HG03521 (cell line): ENCODE measurements at regions not wholly inside any gene's neighbourhood (a gene's known extent, or its start where the extent isn't known, plus 50 kb on each side); places are given as distances from the start of the nearest gene placed in this dataset.

Experiments
- ATAC-seq: cut with Tn5 transposase; IDR thresholded peaks from one replicate; pipeline ENCODE4 v1.9.1; 2021; ENCODE audit warnings: mild to moderate bottlenecking, moderate library complexity; ENCODE audit not compliant: unreplicated experiment

DNA sequence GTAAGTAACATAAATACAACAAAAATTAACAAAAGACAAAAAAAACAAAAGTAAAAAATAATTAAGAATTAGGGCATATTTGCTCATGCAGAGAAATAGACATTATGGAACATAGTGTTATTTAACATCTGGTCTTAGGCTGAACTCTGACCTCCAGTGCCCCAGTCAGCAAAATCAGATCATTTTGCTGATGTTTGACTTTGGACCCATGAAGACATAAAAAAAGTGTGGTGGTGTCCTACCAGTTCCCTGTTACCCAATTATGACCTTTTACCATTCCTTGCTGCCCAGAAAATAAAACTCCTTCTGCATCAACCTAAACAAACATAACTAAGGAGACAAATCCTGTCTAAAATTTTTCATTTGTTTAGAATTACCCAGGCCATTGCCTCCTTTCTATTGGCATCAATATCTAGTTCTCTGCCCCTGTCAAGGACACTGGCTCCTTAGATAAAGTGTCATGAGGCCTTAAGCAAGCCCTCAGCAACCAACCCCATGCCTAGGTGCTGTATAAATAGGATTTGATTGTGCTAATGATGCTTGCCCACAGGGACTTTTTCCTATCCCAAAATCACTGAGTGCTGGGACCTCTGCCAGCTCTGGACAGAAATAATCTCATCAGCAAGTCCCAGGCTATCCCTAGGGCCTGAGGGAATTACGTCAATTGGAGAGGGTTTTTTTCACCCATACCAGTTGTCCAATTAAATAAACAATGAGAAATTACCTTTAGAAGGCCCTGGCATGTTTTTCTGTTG, 334.5 kb upstream of the UMPS start:
- ATAC-seq = no peak

DNA sequence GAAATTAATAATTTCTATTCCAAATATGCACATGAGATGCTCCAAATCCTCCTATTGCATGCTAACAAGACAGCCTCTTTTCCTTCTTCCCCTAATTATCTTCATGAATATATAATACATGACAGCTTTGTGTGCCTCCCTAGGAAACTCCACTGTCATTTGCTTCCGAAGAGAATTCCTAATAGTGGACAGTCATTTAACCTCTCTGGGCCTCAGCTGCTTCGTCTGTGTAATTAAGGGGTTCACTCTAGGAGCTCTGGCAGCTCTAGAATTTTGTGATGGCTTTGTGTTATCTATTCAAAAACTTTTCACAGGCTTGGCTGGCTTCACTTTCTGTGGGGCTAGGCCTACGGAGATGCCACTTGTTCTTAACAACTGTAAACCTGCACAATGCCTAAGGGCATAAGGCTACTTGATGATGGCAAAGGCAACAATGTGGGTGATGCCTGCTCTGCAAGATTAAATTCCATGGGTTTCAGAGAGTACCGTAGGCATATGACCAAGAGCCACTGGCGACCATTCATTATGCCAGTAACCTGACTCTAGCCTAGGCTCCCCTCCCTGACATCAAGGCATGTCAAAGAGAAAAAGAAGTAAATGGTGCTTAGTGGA, 333.8 kb upstream of the UMPS start:
- ATAC-seq = no peak

DNA sequence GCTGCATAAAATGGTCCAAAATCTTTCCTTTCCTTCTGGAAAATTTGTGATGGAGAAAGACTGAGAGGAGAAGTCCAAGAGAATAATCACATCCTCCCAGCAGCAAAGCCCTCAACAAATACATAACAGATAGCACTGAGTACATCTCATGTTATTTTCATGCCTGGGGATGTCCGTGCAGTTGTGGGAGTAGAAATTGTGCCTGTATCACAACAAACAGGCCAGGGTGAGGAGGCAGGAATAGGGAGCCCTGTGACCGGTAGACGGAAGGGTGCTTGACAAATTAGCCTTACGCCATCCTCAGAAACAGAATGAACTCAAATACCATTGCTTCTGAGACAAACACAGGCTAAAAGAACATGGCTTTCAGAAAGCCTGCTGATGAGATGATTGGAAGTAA, 333.2 kb upstream of the UMPS start:
- ATAC-seq = no peak

DNA sequence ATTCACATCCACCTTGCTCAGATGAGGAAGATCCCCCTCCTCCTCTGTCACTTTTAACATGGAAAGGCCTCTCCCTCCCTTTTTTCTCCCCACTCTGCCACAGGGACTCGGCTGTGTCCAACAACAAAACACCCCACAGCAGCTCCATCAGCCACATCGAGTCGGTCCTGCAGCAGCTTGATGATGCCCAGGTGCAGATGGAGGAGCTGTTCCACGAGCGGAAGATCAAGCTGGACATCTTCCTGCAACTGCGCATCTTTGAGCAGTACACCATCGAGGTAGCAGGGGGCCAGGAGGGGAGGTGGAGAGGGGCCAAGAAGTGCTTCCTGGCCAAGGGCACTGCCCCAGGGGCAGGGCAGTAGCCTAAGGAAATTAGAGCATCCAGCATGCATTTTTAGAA, 331.7 kb upstream of the UMPS start:
- no peak for ATAC-seq

DNA sequence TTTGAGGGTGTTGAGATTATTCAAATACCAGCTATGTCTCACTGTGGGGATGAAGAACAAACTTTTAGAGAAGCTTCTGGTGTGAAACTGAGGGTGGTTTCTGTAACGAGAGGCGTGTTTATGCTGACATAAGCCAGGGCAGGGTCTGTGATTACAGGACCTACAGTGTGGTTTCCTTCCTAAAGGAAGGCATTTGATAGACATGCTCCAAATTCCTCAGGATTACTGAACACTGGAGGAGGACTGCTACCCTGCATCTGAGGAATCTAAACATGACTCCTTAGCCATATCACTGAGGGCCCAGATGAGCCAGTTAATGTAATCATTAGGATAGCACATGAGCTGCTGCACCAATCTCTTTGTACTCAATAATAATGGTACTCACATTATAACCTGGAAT, 328.4 kb upstream of the UMPS start:
- no peak for ATAC-seq

DNA sequence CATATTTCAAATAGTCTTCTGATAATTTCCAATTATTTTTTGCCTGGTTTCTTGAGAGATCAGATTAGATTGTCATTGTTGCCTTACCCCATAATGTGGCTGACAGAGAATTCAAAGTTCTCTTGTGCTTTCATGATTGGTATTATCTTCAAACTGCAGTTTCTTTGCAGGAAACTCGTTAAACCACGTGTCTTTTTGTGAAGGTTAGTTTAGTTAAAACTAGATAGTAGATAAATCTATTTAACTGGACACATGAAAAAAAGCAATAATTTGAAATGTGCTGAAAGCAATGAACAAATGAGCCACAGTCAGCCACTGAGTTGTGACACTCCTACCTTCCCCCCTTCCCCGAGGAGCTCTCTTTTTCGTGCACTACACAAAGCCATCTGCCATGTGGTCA, 327.5 kb upstream of the UMPS start:
- no peak for ATAC-seq

DNA sequence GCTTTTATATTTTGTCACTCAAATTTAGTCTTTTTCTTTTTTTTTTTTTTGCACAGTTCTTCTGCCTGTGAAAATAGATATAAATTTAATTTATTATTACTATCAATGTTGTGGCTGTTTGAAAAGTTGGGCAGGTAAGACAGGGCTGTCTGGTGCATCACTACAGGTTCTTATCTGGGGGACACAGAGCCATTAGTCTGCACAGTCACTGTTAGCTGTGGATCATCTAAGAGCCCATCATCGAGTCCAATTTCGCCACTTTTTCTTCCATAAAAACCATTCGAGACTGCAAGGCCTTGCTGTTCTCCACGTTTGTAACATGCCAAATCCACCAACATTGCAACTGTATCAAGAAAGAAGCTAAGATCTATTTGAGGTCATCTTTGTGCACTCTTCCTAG, 325.6 kb upstream of the UMPS start:
- no peak for ATAC-seq

DNA sequence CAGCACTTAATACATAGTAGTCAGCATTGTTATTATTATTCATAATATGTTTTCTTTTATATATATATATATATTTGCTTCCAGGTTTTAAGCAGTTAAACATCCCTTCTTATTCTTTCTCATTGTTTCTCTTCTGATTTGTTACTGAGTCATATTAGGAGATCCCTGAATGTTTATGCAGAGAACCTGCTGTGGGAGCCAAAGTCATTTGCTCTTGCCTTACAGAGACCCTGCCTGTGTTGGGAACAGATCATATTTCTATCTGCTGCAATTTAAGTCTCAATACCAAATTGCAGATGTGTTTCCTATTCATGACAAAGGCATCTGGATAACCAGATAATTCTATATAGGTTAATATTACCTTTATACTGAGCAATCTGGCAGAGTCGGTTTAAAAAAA, 323.0 kb upstream of the UMPS start:
- ATAC-seq = no peak

DNA sequence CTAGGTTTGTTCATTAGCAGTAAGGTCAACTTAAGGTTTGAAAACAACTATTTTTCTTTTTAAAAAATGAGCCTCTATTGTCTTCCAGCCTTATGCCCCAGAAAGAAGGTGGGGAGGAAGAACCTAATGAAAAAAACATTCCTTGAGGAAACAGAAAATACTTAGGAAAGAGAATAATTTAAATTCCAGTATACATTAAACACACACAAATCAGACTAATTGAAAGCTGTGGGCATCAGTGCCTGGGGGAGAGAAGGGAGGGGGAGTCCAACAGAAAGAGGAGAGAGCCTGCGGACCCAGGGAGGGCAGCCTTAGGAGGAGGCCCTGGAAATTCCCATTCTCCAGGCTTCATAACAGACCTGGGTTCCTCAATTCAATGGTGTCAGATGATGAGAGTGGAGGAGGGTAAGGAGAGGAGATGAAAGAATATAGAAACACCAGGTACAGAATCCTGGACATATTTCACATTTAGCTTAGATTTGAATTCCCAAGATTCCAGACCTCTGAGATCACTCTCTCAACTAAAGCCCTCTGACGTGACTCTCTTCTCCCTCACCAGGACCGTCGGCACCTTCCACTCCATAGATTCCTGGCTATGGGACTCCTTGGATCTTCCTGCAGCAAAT, 320.5 kb upstream of the UMPS start:
- ATAC-seq = no peak

DNA sequence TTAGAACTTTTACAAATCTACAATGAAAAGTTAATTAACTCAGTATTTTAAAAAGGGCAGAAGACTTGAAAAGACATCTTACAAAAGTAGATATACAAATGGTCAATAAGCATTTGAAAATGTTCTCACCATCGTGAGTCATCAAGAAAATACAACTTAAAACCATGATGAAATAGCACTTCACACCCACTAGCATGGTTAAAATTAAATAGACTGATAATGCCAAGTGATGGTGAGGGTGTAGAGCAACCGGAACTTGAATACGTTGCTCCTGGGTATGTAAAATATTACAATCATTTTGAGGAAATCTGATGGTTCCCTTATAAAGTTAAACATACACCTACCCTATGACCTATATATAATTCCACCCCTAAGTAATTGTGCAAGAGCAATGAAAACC, 319.8 kb upstream of the UMPS start:
- no peak for ATAC-seq

DNA sequence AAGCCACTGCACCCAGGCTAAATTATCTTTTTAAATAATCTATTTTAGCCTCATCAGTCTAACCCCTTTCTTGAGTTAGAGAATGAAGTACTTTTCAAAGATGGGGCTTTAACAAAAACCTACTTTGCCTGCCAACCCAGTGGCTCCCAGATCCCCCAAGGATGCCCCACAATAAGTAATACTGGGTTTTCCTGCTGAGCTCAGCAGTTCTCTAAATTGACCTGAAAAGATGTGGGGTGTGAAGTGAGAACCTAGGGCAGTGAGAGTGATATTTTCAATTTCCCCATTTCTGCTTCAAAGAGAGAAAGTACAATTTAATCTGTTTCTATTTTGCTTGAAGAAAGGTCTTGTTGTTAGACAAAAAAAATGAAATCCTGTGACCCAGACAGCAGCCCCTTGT, 318.5 kb upstream of the UMPS start:
- ATAC-seq = no peak

DNA sequence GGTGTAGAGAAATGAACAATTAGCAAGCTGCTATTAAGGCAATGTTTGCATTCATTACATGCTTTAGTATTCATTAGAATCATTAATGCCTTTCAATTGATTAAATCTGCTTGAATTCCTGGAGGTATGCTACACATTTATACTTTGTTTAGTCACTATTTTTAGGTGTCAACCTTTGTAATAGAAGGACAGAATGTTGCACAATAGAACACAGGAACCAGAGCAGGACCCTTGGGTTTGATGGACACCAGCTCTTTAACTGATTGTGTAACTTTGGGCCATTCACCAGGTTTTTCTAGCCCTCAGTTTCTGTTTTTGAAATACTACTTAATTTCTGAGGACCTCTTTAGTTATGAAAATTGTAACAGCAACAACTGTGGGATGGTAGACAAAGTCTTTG, 317.6 kb upstream of the UMPS start:
- ATAC-seq = no peak

DNA sequence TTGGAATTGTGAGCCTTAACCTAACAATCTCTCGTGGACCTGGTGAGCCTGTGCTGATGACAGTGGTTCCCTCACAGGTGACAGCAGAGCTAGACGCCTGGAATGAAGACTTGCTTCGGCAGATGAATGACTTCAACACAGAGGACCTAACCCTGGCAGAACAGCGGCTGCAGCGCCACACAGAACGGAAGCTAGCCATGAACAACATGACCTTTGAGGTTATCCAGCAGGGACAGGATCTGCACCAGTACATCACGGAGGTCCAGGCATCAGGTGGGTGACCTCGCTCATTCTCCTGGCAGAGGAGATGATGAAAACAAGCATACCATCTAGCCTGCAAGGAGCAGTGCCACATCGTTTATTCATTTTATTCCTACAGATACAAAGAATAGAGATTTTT, 316.9 kb upstream of the UMPS start:
- ATAC-seq = no peak

DNA sequence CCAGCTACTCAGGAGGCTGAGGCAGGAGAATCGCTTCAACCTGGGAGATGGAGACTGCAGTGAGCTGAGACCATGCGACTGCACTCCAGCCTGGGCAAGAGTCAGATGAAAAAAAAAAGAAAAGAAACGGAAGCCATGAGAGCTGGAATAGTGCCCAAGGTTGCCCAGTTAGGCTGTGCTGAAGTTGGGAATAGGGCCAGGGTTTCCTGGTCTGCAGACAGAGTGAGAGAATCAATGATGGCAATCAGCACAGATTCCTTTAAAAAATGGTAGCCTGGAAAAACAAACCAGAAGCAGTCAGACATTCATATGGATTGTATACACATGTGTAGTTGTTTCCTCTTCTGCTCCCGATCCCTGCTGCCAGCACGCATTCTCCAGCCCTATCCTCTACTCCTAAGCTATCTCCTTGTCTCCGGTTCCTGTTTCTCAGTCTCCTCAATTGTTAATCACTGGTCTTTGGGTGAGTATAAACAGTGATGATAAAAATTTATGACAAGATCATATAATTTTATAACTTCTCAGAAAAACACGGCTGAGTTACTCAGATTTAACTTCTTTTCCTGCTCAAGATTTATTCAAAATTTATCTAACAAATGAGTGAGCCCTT, 316.2 kb upstream of the UMPS start:
- ATAC-seq = no peak

DNA sequence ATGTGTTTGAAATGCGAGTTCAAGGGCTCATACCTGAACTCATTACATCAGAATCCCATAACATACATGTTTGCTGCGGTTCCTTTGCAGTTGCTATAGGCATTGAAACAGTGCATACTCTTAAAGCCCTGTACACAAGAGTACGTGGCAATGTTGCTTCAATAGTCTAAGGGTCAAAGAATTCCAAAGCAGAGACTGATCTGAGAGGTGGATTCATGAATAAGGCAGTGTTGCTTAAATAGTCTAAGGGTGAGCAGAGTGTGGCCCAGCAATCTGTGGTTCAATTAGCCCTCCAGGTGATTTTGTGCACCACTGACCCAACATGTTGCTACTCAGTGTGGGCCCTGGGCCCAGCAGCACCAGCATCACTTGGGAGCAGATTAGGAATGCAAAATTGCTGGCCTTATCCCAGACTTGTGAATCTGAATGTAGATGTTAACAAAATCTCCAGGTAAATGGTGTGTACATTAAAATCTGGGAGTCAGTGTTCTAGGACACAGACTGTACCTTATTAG, 314.7 kb upstream of the UMPS start:
- ATAC-seq = no peak

DNA sequence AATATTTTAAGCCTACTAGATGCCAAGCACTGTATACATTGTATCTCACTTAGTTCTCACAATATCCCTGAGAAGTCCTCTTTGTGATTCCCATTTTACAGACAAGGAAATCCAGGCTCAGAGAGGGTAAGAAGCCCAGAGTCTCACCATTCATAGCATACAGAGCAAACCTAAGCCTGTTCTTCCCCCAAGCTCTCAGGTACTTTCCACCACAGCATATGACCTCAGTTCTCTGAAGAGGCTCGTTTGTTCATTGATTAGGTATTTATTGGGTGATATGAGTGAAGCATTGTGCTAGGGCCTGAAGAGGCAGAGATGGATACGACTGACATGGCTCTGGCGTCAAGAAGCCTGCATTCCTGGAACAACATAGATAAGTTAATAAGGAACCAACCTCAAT, 310.9 kb upstream of the UMPS start:
- ATAC-seq = no peak

DNA sequence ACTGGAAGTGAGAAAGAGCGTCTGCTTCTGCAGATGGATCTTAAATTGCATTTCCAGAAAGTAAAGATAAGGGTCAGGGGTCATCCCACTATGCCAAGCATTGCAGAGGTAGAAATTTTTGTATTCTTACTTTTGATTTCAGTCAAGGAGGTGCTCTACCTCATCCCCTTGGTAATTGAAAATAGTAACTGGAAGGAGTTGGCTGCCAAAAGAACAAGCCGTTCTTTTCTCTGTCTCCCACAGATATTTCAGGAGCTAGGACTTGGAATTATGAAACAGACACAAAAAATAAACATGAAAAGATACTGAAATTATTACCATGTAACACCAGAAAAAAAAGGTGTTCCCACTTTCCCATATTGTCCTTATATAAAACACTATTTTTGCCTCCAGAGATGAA, 309.9 kb upstream of the UMPS start:
- no peak for ATAC-seq

DNA sequence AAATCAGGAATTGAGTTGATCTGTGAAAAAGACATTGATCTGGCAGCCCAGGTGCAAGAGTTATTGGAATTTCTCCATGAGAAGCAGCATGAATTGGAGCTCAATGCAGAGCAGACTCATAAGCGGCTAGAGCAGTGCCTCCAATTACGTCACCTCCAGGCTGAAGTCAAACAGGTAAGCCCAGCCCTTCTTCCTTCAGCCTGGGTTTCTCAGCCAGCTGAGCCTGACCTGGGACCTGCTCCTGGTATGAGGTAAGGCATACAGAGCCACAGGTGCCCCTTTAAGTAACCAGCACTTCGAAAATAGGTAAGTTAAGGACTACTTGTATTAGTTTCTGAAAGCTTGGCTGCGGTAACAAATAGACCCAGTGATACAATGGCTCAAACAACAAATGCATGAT, 307.4 kb upstream of the UMPS start:
- no peak for ATAC-seq

DNA sequence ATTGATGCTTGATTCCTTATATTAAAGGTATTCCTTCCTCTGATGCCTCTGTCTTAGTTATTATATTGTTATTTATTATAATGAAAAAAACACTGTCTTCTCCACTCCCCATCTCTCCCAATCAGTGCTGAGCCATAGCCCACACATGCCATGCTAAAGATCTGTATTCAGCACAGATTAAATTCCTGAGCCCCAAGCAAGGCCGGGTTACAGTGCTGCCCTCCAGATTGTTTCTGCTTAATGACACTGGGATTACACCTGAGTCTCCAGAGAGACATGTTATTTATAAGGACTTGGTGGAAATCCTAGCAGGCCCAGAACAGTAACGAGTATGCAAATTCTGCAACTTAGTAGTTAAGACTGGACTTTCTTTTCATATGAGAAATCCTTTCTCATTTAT, 305.9 kb upstream of the UMPS start:
- ATAC-seq = no peak

DNA sequence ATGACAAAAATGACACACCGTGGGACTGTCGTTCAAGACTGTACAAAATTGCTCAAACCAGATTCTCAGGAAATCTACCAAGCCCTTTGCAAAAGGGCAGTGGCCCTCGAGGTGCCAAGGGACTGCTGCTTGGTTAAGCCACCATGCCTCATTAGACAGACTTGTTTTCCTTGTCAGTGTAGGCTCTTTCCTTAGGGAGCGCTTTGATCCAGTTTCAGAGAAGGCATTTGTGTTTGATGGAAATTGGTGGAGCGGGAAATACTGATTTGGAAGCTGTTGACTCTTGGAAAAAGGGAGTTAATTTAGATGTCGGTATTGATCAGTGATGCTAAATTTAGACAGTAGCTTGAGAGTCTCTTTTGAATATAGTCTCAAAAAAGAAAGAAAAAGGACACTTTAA, 304.3 kb upstream of the UMPS start:
- ATAC-seq = no peak

DNA sequence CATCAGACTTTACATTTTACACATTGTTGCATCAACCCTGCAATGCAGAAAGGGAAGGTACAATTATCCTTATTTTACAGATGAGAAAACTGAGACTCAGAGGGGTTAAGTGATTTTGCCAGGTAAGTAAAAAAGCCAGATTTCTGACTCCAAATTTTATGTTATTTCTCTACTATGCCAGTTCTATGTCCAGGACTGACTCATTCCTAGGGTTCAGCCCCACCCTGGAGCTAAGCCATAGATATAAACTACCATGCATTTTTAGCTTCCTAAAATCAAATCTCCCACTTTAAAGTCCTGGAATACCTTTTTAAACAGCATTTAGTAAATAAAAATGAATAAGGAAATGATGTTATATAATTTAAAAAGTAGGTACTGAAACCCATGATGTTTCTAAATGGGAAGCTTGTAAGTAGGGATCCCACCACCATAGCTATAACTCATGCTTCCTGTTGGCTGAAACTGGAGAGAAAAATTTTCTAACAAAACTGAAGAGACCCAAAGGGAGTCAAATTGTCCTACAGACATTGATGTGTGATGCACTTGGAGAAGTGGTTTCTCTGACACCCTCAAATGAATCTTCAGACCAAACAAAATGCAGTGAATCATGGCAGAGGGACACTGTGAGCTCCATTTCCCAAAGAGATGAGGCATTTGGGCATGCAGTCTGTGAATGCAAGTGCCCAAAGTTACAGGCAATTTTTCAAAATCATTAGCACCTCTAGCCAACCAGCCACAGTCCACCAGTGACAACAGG, 301.7 kb upstream of the UMPS start:
- no peak for ATAC-seq
